KG1 (cell line): ENCODE measurements at regions not wholly inside any gene's neighbourhood (a gene's known extent, or its start where the extent isn't known, plus 50 kb on each side); places are given as distances from the start of the nearest gene placed in this dataset.

ENCODE experiments used
- DNase-seq: peaks from one replicate; lab custom pipeline; 2025; lab: John Stamatoyannopoulos, UW

- no peak for DNase-seq
Measured at GRCh38 chr2:146143971-146144370, 1624.1 kb upstream of the ZEB2 start.

DNA sequence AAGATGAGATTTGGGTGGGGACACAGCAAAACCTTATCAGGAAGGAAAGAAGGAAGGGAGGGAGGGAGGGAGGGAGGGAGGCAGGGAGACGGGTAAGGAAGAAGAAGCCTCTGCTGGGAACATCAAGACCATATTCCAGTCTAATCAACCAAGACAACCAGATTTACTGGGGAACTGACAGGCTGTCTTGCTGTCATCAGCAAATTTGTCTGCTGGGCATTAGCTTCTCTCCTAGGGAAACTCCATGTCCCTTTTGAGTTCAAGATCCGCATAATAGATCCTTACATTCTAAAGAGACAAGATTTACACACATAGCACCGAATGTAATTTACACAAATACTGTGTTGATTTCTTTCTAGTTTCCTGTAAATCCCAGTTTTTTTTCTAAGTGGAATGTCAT is 1618.9 kb upstream of the ZEB2 start:
- no peak for DNase-seq

GRCh38 chr2:146135245-146135644 is 1615.3 kb upstream of the ZEB2 start:
- DNase-seq: no peak

DNA sequence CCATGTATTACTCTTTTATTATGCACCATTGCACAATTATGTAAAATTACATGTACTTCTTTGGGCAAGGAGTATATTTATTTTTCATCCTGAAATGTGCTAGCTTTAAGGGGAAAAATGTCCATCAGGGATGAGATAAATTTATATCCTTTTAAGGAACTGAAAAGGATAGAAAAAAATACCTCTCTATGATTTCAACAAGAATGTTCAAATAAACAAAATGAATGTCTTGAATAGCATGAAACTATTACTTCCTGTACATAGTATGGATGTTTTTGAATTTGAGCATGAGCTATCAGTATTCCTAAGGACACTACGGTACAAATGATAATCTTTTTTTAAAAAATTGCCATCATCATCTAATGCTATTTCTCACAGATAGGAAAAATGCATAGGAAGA is 1611.9 kb upstream of the ZEB2 start:
- DNase-seq: no peak

GRCh38 chr2:146131048-146131447 is 1611.1 kb upstream of the ZEB2 start:
- no peak for DNase-seq

GRCh38 chr2:146130290-146130689 is 1610.4 kb upstream of the ZEB2 start:
- DNase-seq: no peak

- no peak for DNase-seq
Measured at GRCh38 chr2:146129231-146129630, 1609.3 kb upstream of the ZEB2 start.

DNA sequence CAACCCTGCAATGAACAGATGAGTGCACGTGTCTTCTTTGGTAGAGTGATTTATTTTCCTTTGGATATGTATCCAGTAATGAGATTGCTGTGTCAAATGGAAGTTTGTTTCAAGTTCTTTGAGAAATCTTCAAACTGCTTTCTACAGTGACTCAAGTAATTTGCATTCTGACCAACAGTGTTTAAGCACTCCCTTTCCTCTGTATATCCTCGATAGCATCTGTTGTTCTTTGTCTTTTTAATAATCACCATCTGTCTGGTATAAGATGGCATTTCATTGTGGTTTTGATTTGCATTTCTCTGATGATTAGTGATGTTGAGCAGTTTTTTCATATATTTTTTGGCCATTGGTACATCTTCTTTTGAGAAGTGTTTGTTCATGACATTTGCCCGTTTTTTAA is 1608.3 kb upstream of the ZEB2 start:
- no peak for DNase-seq

GRCh38 chr2:146125551-146125950 is 1605.6 kb upstream of the ZEB2 start:
- DNase-seq: no peak

DNA sequence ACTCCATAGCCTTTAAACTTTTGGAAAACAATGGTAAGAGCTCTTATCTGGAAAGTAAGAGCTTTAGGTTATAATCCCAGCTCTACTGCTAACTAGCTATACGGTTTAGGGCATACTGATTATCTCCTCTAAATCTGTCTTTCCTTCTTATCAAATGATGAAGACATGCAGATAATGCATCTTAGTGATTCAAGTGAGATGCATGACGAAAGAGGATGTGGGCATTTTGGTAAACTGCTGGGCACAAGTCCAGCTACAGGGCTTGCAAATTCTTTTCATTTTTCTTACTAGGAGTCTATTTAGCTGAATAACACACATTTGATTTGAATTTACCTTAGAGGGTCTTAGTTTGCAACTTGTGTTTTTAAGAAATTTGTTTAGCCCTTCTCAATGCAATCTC is 1604.8 kb upstream of the ZEB2 start:
- no peak for DNase-seq

DNA sequence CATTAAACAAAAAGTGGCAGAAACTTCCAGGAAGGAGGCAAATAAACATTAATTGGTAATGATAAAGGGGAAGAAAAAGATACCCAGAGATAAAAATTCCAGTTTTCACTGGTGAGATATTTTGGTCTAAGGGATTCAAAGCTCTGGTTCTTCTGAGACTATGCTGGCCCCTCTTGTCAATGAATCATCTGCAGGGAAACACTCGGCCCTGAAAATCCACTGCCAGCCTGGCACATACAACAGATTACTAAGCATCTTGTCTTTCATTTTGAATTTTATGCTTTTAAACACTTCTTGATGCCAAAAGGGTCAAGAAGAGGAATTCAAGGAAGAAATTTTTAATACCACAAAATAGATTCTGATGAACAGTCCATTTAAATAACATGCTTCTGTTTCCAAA is 1603.8 kb upstream of the ZEB2 start:
- no peak for DNase-seq

DNA sequence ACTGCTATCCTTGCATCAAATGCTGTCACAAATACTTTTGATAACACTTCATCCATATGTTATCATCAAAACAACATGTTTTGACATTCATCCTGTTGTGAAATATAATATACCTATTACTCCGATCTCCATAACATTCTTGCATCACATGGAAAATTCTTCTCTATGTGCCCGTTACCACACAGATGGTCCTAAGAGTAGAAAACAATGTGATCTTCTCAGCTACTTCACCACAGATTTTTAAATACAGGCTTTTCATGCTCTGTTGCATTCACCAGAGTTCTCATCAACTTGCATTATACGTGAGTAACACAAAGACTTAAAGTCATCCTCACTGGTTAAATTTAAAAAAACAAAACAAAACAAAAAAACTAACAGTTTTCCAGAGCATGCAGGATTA is 1603.3 kb upstream of the ZEB2 start:
- DNase-seq: no peak

- DNase-seq: no peak
Measured at GRCh38 chr2:146119586-146119985, 1599.7 kb upstream of the ZEB2 start.

GRCh38 chr2:146108993-146109392 is 1589.1 kb upstream of the ZEB2 start:
- no peak for DNase-seq

GRCh38 chr2:146094185-146094584 is 1574.3 kb upstream of the ZEB2 start:
- no peak for DNase-seq

- DNase-seq: no peak
Measured at GRCh38 chr2:146081459-146081858, 1561.5 kb upstream of the ZEB2 start.

DNA sequence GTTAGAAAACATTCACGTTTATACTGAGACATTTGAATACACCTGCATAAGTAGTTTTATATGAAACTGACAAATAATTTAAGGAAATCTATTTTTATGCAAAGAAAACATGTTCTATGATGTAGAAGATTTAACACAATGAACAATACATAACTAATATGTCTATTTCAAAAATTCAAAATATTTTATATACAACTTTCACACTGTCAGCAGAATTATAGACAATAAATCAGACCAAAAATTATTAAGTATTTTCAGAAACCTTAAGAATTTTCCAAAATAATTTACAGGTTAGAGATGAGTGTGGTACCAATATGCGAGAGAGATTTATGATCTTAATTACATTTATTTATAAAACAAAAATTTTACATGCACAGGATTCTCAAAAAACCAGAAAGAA is 1561.0 kb upstream of the ZEB2 start:
- no peak for DNase-seq

GRCh38 chr2:146079216-146079615 is 1559.3 kb upstream of the ZEB2 start:
- no peak for DNase-seq

DNA sequence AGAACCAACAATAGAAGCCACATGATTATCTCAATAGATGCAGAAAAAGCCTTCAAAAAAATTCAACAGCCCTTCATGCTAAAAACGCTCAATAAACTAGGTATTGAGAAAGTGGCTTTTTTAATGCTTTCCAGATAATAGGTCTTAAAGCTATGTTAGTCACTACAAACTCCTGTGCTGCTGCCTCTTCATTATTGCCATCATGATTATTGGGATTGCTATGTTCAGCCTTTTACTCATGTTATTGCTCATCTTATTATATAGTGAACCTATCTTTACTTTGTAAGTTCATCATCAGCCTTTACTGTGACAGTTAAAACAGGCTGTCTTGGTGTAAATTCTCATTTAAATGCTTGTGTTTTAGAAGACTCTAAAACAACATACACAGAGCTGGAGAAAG is 1557.2 kb upstream of the ZEB2 start:
- no peak for DNase-seq

DNA sequence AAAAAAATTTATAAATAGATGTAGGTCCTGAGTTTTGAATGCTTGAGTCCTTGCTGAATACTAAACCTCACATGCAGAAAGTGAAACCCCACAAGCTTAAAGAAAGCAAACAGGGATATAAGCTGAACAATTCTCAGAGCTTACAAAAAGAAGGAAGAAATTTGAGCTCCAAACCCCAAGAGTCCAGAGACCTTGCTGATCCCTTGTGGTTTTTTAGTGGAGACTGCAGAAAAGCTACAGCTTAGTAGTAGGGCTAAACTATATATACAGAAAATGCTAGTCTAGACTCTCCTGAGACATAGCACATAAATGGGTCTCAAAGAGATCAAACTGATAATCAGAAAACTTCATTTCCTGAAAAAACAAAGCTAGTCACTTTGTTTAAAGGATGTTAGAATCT is 1548.1 kb upstream of the ZEB2 start:
- DNase-seq: no peak

DNA sequence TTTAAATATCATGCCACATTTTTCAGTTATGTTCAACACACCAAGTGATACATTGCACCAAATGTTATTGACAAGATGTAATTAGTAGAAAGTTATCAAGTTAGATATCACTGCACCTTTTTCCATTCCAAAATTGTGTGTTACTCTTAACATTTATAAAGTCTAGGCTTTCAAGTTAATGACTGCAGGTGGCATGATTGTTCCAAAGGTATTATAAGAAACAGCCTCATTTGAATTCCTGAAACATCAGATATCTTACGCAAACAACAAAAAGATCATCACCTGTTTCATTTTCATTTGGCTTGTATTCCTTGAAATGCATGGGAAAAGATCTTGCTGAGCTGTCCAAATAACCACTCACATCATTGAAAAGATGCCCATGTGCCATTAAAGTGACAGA is 1528.2 kb upstream of the ZEB2 start:
- no peak for DNase-seq

DNA sequence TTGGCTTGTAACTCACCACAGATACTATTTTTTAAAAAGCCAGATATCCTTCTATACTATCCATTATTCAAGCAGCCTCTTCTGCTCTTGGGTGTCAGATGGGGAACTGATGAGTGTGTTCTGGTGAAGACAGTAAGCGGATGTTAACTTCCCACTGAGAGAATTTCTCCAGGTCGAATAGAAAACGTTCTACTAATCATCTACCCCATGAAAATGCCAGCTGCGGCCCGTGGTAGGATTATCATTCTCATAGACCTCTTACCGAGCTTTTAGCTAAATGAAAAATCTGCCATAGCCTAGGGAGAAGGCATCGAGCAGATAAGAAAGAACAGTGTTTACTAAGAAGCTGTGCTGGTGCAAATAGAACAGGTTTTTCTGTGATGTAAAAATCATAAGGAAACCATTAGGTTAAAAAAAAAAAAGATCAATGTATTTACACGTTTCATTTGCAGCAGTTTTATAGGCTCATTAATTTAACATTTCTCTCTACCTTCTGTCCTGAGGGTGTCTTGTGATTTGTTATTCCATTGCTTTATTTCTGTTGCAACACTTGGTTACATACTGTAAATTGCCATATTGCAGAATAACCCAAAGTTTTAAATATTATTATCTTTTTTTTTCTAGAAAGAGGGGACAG is 1521.5 kb upstream of the ZEB2 start:
- no peak for DNase-seq

- no peak for DNase-seq
Measured at GRCh38 chr2:146040051-146040450, 1520.1 kb upstream of the ZEB2 start.

DNA sequence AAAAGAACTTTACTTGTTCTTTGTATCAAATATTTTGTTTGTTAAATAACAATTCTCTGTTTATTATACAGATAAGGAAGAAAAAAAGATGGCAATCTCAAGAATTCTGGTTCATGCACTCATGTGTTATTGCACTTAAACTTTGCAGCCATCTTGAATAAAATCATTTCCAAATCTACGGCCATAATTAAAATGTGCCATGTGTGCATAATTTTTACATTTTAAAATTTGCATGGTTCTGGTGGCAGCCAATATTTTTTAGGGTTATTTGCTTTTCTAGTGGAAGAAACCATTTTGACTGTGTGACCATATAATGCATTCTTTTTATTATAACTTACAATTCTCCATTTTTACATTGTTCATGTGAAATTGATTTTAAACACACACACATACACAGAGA is 1518.1 kb upstream of the ZEB2 start:
- no peak for DNase-seq

- no peak for DNase-seq
Measured at GRCh38 chr2:146037334-146037870, 1517.5 kb upstream of the ZEB2 start.
